Liver (tissue), 8 donors: ENCODE measurements at regions not wholly inside any gene's neighbourhood (a gene's known extent, or its start where the extent isn't known, plus 50 kb on each side); places are given as distances from the start of the nearest gene placed in this dataset.

Experiments
- DNase-seq: peaks from one replicate; pipeline ENCODE4 v3.0.0-alpha.2; 2017; ENCODE audit warnings: low spot score
- H3K27ac ChIP-seq, 2 donors: one replicate each; pipeline ENCODE4 v1.7.0; 2013; ENCODE audit warnings: inconsistent platforms in 2 of 2, low read length in 2 of 2, control low read depth in 1 of 2, low read depth in 1 of 2, mild to moderate bottlenecking in 1 of 2
- H3K27me3 ChIP-seq, 4 donors: one replicate each; pipeline versions ENCODE4 v1.6.1 to v1.7.0; 2013; ENCODE audit warnings: low read length in 3 of 4, inconsistent platforms in 1 of 4, mild to moderate bottlenecking in 1 of 4, moderate library complexity in 1 of 4; ENCODE audit not compliant: control insufficient read depth in 4 of 4, insufficient read depth in 4 of 4
- H3K36me3 ChIP-seq, 4 donors: one replicate each; pipeline versions ENCODE4 v1.6.1 to v1.7.0; 2013; ENCODE audit warnings: low read length in 3 of 4, mild to moderate bottlenecking in 3 of 4, low read depth in 1 of 4, moderate library complexity in 1 of 4; ENCODE audit not compliant: control insufficient read depth in 4 of 4, insufficient read depth in 3 of 4
- H3K4me1 ChIP-seq, 4 donors: one replicate each; pipeline versions ENCODE4 v1.6.1 to v1.7.0; 2013; ENCODE audit warnings: low read length in 3 of 4, mild to moderate bottlenecking in 3 of 4, moderate library complexity in 1 of 4; ENCODE audit not compliant: control insufficient read depth in 4 of 4, insufficient read depth in 4 of 4
- H3K4me3 ChIP-seq, 3 donors: one replicate each; pipeline versions ENCODE4 v1.6.1 to v1.7.0; 2013; ENCODE audit warnings: low read length in 3 of 3, control low read depth in 1 of 3, low read depth in 1 of 3, mild to moderate bottlenecking in 1 of 3
- H3K9ac ChIP-seq, 2 donors: one replicate each; pipeline ENCODE4 v1.7.0; 2013; ENCODE audit warnings: low read length in 2 of 2, mild to moderate bottlenecking in 2 of 2, moderate library complexity in 2 of 2, control low read depth in 1 of 2, low read depth in 1 of 2
- H3K9me3 ChIP-seq, 4 donors: one replicate each; pipeline versions ENCODE4 v1.6.1 to v1.7.0; 2013; ENCODE audit warnings: low read length in 3 of 4; ENCODE audit not compliant: control insufficient read depth in 4 of 4
- ATF3 ChIP-seq: IDR thresholded peaks from 2 replicates; pipeline ENCODE4 v1.6.1; 2016; ENCODE audit warnings: antibody characterized with exemption
- CTCF ChIP-seq: fragments of 150-350 bp; IDR thresholded peaks from 2 replicates; pipeline ENCODE4 v1.5.1; 2017; ENCODE audit warnings: improper control_type of control experiment, low read depth, low read length; ENCODE audit not compliant: missing input control
- EGR1 ChIP-seq, 2 donors: IDR thresholded peaks; 2 replicates each; pipeline ENCODE4 v1.6.1; 2016 to 2018; ENCODE audit warnings: antibody characterized with exemption in 2 of 2, low read depth in 2 of 2
- FOXA1 ChIP-seq: IDR thresholded peaks from 2 replicates; pipeline ENCODE4 v1.6.1; 2016; ENCODE audit warnings: antibody characterized with exemption
- FOXA2 ChIP-seq: IDR thresholded peaks from 2 replicates; pipeline ENCODE4 v1.6.1; 2016; ENCODE audit warnings: antibody characterized with exemption
- GABPA ChIP-seq, 2 donors: IDR thresholded peaks in 1 of 2; conservative IDR thresholded peaks in 1 of 2; 2 replicates each; pipeline ENCODE4 v1.6.1; 2016; ENCODE audit warnings: antibody characterized with exemption in 2 of 2, mild to moderate bottlenecking in 1 of 2, moderate library complexity in 1 of 2
- HNF4A ChIP-seq, 2 donors: conservative IDR thresholded peaks; 2 replicates each; pipeline ENCODE4 v1.6.1; 2016; ENCODE audit warnings: antibody characterized with exemption in 2 of 2, mild to moderate bottlenecking in 2 of 2
- HNF4G ChIP-seq: IDR thresholded peaks from 2 replicates; pipeline ENCODE4 v1.6.1; 2016; ENCODE audit warnings: antibody characterized with exemption
- JUND ChIP-seq, 2 donors: IDR thresholded peaks; 2 replicates each; pipeline ENCODE4 v1.6.1; 2016; ENCODE audit warnings: antibody characterized with exemption in 2 of 2
- MAX ChIP-seq: IDR thresholded peaks from 2 replicates; pipeline ENCODE4 v1.6.1; 2016; ENCODE audit warnings: antibody characterized with exemption
- NR2F2 ChIP-seq: IDR thresholded peaks from 2 replicates; pipeline ENCODE4 v1.6.1; 2016; ENCODE audit warnings: antibody characterized with exemption
- RAD21 ChIP-seq, 2 donors: IDR thresholded peaks; 2 replicates each; pipeline ENCODE4 v1.6.1; 2016; ENCODE audit warnings: antibody characterized with exemption in 2 of 2, mild to moderate bottlenecking in 2 of 2
- REST ChIP-seq: IDR thresholded peaks from 2 replicates; pipeline ENCODE4 v1.6.1; 2016; ENCODE audit warnings: antibody characterized with exemption, mild to moderate bottlenecking
- TAF1 ChIP-seq: conservative IDR thresholded peaks from 2 replicates; pipeline ENCODE4 v1.6.1; 2016; ENCODE audit warnings: antibody characterized with exemption, mild to moderate bottlenecking
- YY1 ChIP-seq: IDR thresholded peaks from 2 replicates; pipeline ENCODE4 v1.6.1; 2016; ENCODE audit warnings: antibody characterized with exemption, mild to moderate bottlenecking
- ZBTB33 ChIP-seq: IDR thresholded peaks from 2 replicates; pipeline ENCODE4 v1.6.1; 2016; ENCODE audit warnings: antibody characterized with exemption
- WGBS: extraction: QIAGEN DNeasy Blood & Tissue Kit; methylation state at CpG from one replicate; pipeline ENCODE4 v1.1.7; 2013; 5-methylcytosine and 5-hydroxymethylcytosine counted together
- donor health status: healthy.
- donor health status: healthy.
- donor health status: healthy.
- donor health status: healthy.
- donor health status: healthy.

GRCh38 chr4:158993891-158994290 is 109.0 kb upstream of the RAPGEF2 start:
- Histone ChIP-seq H3K27me3 (no peaks in the 10 kb centered on the region), H3K27ac (no peak overlapping the region), H3K36me3 (no peaks in the 10 kb centered on the region), H3K4me3 (no peak overlapping the region), H3K4me1 (peaks cover 1 to 14% (median 10%) of the 10 kb centered on the region in 4 donors), H3K9me3 (no peaks in the 10 kb centered on the region), H3K9ac (no peak overlapping the region)
- DNase-seq = no peak
- no peak for TF ChIP-seq ZBTB33
- no peak for TF ChIP-seq REST
- no peak for TF ChIP-seq GABPA (IDR thresholded peaks at IDR 0.05 in 1 of 2, conservative IDR thresholded peaks at IDR 0.05 in 1 of 2)
- no peak for TF ChIP-seq JUND (IDR thresholded peaks at IDR 0.05)
- TF ChIP-seq CTCF = no peak
- TF ChIP-seq EGR1 (IDR thresholded peaks at IDR 0.05; ENCODE audit: low read depth in 2 of 2) = no peak
- 75% methylated on average over 2 of the region's 2 CpGs for WGBS

GRCh38 chr4:158995040-158995439 is 107.8 kb upstream of the RAPGEF2 start:
- 28% methylated on average over 2 of the region's 2 CpGs for WGBS
- TF ChIP-seq RAD21 (IDR thresholded peaks at IDR 0.05) (peak; percentile 7 to 25), YY1 (no peak), NR2F2 (no peak), FOXA2 (peak; percentile 7), JUND (IDR thresholded peaks at IDR 0.05) (peak in 1 of 2 donors; percentile 65), HNF4G (no peak), TAF1 (no peak), MAX (no peak), HNF4A (conservative IDR thresholded peaks at IDR 0.05) (peak; percentile 62 to 84), ATF3 (no peak), ZBTB33 (peak; percentile 29), FOXA1 (no peak), REST (no peak), CTCF (no peak)

More at GRCh38 chr4:158995040-158995439, 107.8 kb upstream of the RAPGEF2 start:
- no peak overlapping the region for H3K4me3 ChIP-seq
- no peaks in the 10 kb centered on the region for H3K27me3 ChIP-seq
- peak overlapping the region in 1 of 2 donors; percentile 31 for H3K9ac ChIP-seq
- H3K9me3 ChIP-seq = no peaks in the 10 kb centered on the region
- peaks cover 1 to 19% (median 10%) of the 10 kb centered on the region in 4 donors for H3K4me1 ChIP-seq
- peak overlapping the region; percentile 18 for H3K27ac ChIP-seq
- DNase-seq = no peak
- H3K36me3 ChIP-seq = no peaks in the 10 kb centered on the region
